Neural progenitor cell (in vitro differentiated cells): ENCODE measurements at regions not wholly inside any gene's neighbourhood (a gene's known extent, or its start where the extent isn't known, plus 50 kb on each side); places are given as distances from the start of the nearest gene placed in this dataset.

Source experiments
- DNase-seq: peaks from one replicate; pipeline ENCODE4 v3.0.0-alpha.2; 2016; ENCODE audit warnings: low spot score
- H2AFZ ChIP-seq: fragments of 200-600 bp; sonication (generic); replicated peaks from 2 replicates; pipeline ENCODE4 v1.6.1; 2016; ENCODE audit warnings: antibody characterized with exemption
- H3F3A ChIP-seq: fragments of 200-600 bp; sonication (generic); 2 replicates; pipeline ENCODE4 v1.6.1; 2016; ENCODE audit warnings: antibody characterized with exemption, low read depth
- H3K27ac ChIP-seq: fragments of 200-600 bp; sonication (generic); 2 replicates; pipeline ENCODE4 v1.5.1; 2016; ENCODE audit warnings: mild to moderate bottlenecking
- H3K27me3 ChIP-seq: fragments of 200-600 bp; sonication (generic); 2 replicates; pipeline ENCODE4 v1.6.1; 2016; ENCODE audit warnings: mild to moderate bottlenecking, moderate library complexity
- H3K36me3 ChIP-seq: fragments of 200-600 bp; sonication (generic); 2 replicates; pipeline ENCODE4 v1.5.1; 2016
- H3K4me1 ChIP-seq: fragments of 200-600 bp; sonication (generic); 2 replicates; pipeline ENCODE4 v1.6.1; 2016; ENCODE audit warnings: mixed run types
- H3K4me2 ChIP-seq: fragments of 200-600 bp; sonication (generic); 2 replicates; pipeline ENCODE4 v1.6.1; 2016
- H3K4me3 ChIP-seq: fragments of 200-600 bp; sonication (generic); 2 replicates; pipeline ENCODE4 v1.5.1; 2016
- H3K79me2 ChIP-seq: fragments of 200-600 bp; sonication (generic); 2 replicates; pipeline ENCODE4 v1.6.1; 2016; ENCODE audit warnings: low read depth
- H3K9ac ChIP-seq: fragments of 200-600 bp; sonication (generic); 2 replicates; pipeline ENCODE4 v1.6.1; 2016
- H3K9me3 ChIP-seq: fragments of 200-600 bp; sonication (generic); 2 replicates; pipeline ENCODE4 v1.5.1; 2016; ENCODE audit warnings: low read depth
- H4K20me1 ChIP-seq: fragments of 200-600 bp; sonication (generic); 2 replicates; pipeline ENCODE4 v1.6.1; 2016; ENCODE audit warnings: low read depth
- H3K27ac Mint-ChIP-seq: 3 replicates; pipeline ENCODE4 v1.8.0; 2021; ENCODE audit warnings: mixed read lengths
- H3K27me3 Mint-ChIP-seq: 2 replicates; pipeline ENCODE4 v1.8.0; 2022; ENCODE audit warnings: low read depth, mild to moderate bottlenecking, inconsistent platforms, moderate library complexity, mixed read lengths; ENCODE audit not compliant: insufficient read depth
- H3K36me3 Mint-ChIP-seq: 3 replicates; pipeline ENCODE4 v1.8.0; 2021; ENCODE audit warnings: mixed read lengths
- H3K4me1 Mint-ChIP-seq: 3 replicates; pipeline ENCODE4 v1.8.0; 2021; ENCODE audit warnings: mixed read lengths
- H3K4me3 Mint-ChIP-seq: 3 replicates; pipeline ENCODE4 v1.8.0; 2021; ENCODE audit warnings: mild to moderate bottlenecking, moderate library complexity, mixed read lengths
- H3K9me3 Mint-ChIP-seq: 3 replicates; pipeline ENCODE4 v1.8.0; 2020; ENCODE audit warnings: mixed read lengths
- EZH2 ChIP-seq: fragments of 200-600 bp; sonication (generic); IDR thresholded peaks from 2 replicates; pipeline ENCODE4 v1.6.1; 2017; ENCODE audit warnings: antibody characterized with exemption, mild to moderate bottlenecking, moderate library complexity
- EZH2phosphoT487 ChIP-seq: fragments of 200-600 bp; sonication (generic); IDR thresholded peaks from 2 replicates; pipeline ENCODE4 v1.6.1; 2017; ENCODE audit warnings: antibody characterized with exemption
- TF ChIP-seq, protein P1 (sequence below): fragments of 200-600 bp; sonication (generic); IDR thresholded peaks from 2 replicates; pipeline ENCODE4 v1.5.1; 2017; ENCODE audit warnings: antibody characterized with exemption, mild to moderate bottlenecking

GRCh38 chr10:44264244-44264643 is 120.7 kb downstream of the CXCL12 start:
- H3K36me3 ChIP-seq: no peaks in the 10 kb centered on the region
- peaks cover 2% of the 10 kb centered on the region for H3K27me3 Mint-ChIP-seq
- no peak overlapping the region for H3K4me3 ChIP-seq

DNA sequence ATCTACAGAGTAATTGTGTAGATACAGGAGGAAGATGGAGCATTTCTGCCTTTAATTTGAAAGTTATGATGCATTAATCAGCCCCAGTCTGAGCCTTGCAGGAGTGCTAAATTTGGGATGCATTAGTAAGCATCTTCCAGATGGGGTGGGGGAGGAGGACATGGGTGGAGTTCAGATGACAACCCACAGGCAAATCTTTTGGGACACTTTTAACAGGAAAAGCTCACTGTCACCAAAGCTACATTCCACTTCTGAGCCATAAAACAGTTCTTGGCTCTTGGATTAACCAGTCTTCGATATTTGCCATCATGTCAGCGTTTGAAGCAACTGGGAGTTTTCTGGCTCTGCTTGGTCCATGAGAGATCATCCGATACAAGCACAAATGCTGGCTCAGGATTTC is 121.1 kb downstream of the CXCL12 start:
- H3K79me2 ChIP-seq: no peaks in the 10 kb centered on the region
- no peak overlapping the region for H3K4me2 ChIP-seq
- H3K4me3 ChIP-seq: no peak overlapping the region
- DNase-seq: no peak
- no peaks in the 10 kb centered on the region for H3K4me1 ChIP-seq
- H3K36me3 Mint-ChIP-seq: peaks cover 4% of the 10 kb centered on the region
- no peaks in the 10 kb centered on the region for H3K36me3 ChIP-seq
- no peaks in the 10 kb centered on the region for H3F3A ChIP-seq
- H2AFZ ChIP-seq: no peak overlapping the region
- no peaks in the 10 kb centered on the region for H4K20me1 ChIP-seq
- peaks cover 6% of the 10 kb centered on the region for H3K27me3 Mint-ChIP-seq
- no peak overlapping the region for H3K27ac Mint-ChIP-seq
- peaks cover 18% of the 10 kb centered on the region for H3K9me3 Mint-ChIP-seq
- no peaks in the 10 kb centered on the region for H3K9me3 ChIP-seq
- no peak overlapping the region for H3K9ac ChIP-seq
- no peaks in the 10 kb centered on the region for H3K4me1 Mint-ChIP-seq
- H3K27me3 ChIP-seq: no peaks in the 10 kb centered on the region
- TF ChIP-seq, protein P1, sequence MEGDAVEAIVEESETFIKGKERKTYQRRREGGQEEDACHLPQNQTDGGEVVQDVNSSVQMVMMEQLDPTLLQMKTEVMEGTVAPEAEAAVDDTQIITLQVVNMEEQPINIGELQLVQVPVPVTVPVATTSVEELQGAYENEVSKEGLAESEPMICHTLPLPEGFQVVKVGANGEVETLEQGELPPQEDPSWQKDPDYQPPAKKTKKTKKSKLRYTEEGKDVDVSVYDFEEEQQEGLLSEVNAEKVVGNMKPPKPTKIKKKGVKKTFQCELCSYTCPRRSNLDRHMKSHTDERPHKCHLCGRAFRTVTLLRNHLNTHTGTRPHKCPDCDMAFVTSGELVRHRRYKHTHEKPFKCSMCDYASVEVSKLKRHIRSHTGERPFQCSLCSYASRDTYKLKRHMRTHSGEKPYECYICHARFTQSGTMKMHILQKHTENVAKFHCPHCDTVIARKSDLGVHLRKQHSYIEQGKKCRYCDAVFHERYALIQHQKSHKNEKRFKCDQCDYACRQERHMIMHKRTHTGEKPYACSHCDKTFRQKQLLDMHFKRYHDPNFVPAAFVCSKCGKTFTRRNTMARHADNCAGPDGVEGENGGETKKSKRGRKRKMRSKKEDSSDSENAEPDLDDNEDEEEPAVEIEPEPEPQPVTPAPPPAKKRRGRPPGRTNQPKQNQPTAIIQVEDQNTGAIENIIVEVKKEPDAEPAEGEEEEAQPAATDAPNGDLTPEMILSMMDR: no peak
- TF ChIP-seq EZH2phosphoT487 (no peak), EZH2 (no peak)
- H3K27ac ChIP-seq: no peak overlapping the region
- H3K4me3 Mint-ChIP-seq: no peak overlapping the region

More at GRCh38 chr10:44264244-44264643, 120.7 kb downstream of the CXCL12 start:
- Mint-ChIP-seq H3K36me3 (peaks cover 4% of the 10 kb centered on the region), H3K4me3 (no peak overlapping the region), H3K9me3 (peaks cover 18% of the 10 kb centered on the region), H3K4me1 (no peaks in the 10 kb centered on the region), H3K27ac (no peak overlapping the region)
- no peak overlapping the region for H3K27ac ChIP-seq
- no peak overlapping the region for H3K4me2 ChIP-seq
- TF ChIP-seq EZH2phosphoT487 (no peak), EZH2 (no peak)
- TF ChIP-seq, protein P1: no peak
- H3K79me2 ChIP-seq: no peaks in the 10 kb centered on the region
- H3K9ac ChIP-seq: no peak overlapping the region
- H4K20me1 ChIP-seq: no peaks in the 10 kb centered on the region
- H3F3A ChIP-seq: no peaks in the 10 kb centered on the region
- no peaks in the 10 kb centered on the region for H3K4me1 ChIP-seq
- no peak for DNase-seq
- H3K9me3 ChIP-seq: no peaks in the 10 kb centered on the region
- no peaks in the 10 kb centered on the region for H3K27me3 ChIP-seq
- H2AFZ ChIP-seq: no peak overlapping the region

- peaks cover 13% of the 10 kb centered on the region for H3K9me3 Mint-ChIP-seq
- DNase-seq: no peak
Measured at GRCh38 chr10:44262551-44263251, 122.2 kb downstream of the CXCL12 start.

More at GRCh38 chr10:44262551-44263251, 122.2 kb downstream of the CXCL12 start:
- H3K27me3 ChIP-seq: no peaks in the 10 kb centered on the region
- no peaks in the 10 kb centered on the region for H3K4me1 ChIP-seq
- H3F3A ChIP-seq: no peaks in the 10 kb centered on the region
- H3K79me2 ChIP-seq: no peaks in the 10 kb centered on the region
- Mint-ChIP-seq H3K36me3 (peaks cover under 1% of the 10 kb centered on the region), H3K4me3 (no peak overlapping the region), H3K27me3 (peaks cover 6% of the 10 kb centered on the region), H3K4me1 (no peaks in the 10 kb centered on the region), H3K27ac (no peak overlapping the region)
- H3K4me2 ChIP-seq: no peak overlapping the region
- no peaks in the 10 kb centered on the region for H3K9me3 ChIP-seq
- no peak overlapping the region for H3K9ac ChIP-seq
- no peaks in the 10 kb centered on the region for H3K36me3 ChIP-seq
- H2AFZ ChIP-seq: no peak overlapping the region
- TF ChIP-seq, protein P1: no peak
- TF ChIP-seq EZH2phosphoT487: no peak
- no peaks in the 10 kb centered on the region for H4K20me1 ChIP-seq
- no peak overlapping the region for H3K4me3 ChIP-seq
- H3K27ac ChIP-seq: no peak overlapping the region
